ENCODE measurements at regions not wholly inside any gene's neighbourhood (a gene's known extent, or its start where the extent isn't known, plus 50 kb on each side); places are given as distances from the start of the nearest gene placed in this dataset.

DNA sequence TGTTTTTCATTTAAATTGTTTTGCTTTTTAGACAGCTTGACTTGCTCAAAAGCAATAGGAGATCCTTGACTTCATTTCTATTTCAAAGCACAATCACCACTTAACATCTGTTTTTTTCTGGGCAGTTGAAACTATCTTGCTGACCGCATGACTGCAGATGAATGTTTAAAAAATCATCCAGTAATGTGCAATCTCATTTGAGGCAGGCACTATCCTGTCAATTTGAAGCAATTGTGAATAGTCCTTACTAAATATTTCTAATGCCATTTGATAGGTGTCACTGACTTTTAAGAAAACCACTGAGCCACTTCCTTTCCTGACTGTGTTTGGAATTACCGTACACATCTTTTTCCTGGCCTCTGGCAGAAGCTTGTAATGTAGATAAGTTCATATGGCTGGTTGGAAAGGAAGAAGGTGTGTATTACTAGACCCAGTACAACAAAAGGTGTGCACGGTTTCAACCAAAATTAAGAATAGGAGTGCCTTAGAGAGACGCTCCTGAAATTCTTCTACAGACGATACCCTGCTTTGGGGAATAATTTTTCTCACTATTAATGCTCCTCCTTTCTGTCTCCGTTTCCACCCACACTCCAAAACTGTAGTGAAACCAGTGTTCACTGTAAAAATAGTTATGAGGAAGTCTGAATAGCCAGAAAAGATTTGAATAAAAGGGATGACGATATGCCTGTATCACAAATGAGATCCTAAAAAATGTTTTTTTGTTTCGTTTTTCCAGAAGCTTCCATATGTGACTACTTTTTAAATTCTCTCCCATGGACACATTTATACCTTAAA lies 136.7 kb upstream of the MOCS2 start:
- DNase-seq (ENCODE audit: low spot score): no peak
- no peak for TF ChIP-seq CTCF (IDR thresholded peaks at IDR 0.05; ENCODE audit: extremely low read depth, insufficient read depth, missing control alignments)
- in situ Hi-C loops (cut with MboI; ENCODE audit: low pct_unique_long_range_greater_than_20kb, low sequenced_read_pairs, unreplicated experiment): no loop called here

DNA sequence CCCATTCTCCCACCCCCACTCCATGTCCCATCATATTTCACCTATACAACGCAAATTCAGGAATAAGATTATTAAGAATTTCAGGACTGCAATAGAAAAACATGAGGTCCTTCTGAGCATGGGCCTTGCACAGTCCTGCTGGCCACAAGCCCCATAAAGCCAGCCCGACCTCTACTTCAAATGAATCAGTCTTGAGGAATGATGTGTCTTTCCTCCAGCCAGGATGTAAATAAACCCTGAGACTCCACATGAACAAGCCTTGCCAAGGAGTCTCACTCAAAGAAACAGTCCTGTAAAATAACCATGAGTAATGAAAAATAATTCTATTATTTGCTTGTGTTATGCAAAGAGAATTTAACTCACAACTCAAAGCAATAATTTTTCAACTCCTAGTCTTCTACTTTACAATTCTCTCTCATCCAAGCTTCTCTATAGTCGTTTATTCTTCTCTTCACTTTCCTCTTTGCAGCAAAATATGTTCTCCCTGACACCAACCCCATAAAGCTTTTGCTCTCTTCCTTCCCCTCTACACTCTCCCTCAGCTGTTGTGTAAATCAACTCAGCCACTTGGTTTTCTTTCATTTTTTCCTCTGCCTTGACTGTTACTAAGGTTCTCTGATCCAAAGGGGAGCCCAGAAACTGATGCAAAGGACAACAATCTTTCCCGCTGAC lies 140.1 kb upstream of the MOCS2 start:
- no peak for DNase-seq (ENCODE audit: low spot score)
- no peak for TF ChIP-seq CTCF (IDR thresholded peaks at IDR 0.05; ENCODE audit: extremely low read depth, insufficient read depth, missing control alignments)
- in situ Hi-C loops (cut with MboI; ENCODE audit: low pct_unique_long_range_greater_than_20kb, low sequenced_read_pairs, unreplicated experiment): no loop called here

DNA sequence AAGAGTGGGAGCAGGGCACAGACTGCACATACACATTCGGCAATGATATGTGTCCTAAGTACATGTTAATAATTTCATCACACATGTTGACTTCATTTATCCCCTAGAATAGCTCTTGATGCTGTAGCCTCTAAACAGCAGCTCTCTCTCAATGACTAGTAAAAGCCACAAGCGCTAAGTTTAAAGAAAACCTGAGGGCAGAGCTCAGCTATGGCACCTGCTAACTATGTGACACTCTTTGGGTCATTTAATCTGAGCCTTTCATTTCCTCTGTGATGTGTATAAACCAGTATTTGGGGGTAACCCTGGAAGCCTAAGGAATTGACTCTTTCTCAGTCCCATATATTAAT lies 140.6 kb upstream of the MOCS2 start:
- DNase-seq (ENCODE audit: low spot score): no peak
- in situ Hi-C loops (cut with MboI; ENCODE audit: low pct_unique_long_range_greater_than_20kb, low sequenced_read_pairs, unreplicated experiment): no loop called here
- no peak for TF ChIP-seq CTCF (IDR thresholded peaks at IDR 0.05; ENCODE audit: extremely low read depth, insufficient read depth, missing control alignments)

GRCh38 chr5:53253421-53253871 lies 143.9 kb upstream of the MOCS2 start:
- TF ChIP-seq CTCF (IDR thresholded peaks at IDR 0.05; ENCODE audit: extremely low read depth, insufficient read depth, missing control alignments): no peak
- DNase-seq (ENCODE audit: low spot score): no peak
- in situ Hi-C loops (cut with MboI; ENCODE audit: low pct_unique_long_range_greater_than_20kb, low sequenced_read_pairs, unreplicated experiment): no loop called here

- no peak for DNase-seq (ENCODE audit: low spot score)
- in situ Hi-C loops (cut with MboI; ENCODE audit: low pct_unique_long_range_greater_than_20kb, low sequenced_read_pairs, unreplicated experiment): no loop called here
- no peak for TF ChIP-seq CTCF (IDR thresholded peaks at IDR 0.05; ENCODE audit: extremely low read depth, insufficient read depth, missing control alignments)
Observed at GRCh38 chr5:53256746-53257145, 147.2 kb upstream of the MOCS2 start.

DNA sequence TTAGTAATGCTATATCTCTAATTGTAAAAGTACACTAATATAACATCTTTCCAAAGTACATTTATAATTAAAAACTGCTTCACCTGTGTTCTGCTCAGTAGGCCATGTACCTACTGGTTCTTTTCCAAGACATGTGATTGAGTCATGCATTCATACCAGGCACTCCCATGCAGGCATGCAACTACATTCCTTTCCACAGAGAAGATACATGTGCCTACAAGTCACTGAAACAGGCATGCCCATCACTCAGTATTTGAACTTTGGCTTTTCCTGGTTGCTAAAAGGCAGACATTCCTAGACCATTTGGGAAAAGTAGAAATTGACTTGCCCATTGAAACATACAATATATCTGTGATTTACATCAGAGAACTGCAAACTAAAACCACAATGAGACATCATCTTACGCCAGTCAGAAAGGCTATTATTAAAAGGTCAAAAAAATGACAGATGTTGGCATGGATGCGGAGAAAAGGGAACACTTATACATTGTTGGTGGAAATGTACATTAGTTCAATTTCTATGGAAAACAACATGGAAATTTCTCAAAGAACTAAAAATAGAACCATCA lies 148.3 kb upstream of the MOCS2 start:
- DNase-seq (ENCODE audit: low spot score): no peak
- in situ Hi-C loops (cut with MboI; ENCODE audit: low pct_unique_long_range_greater_than_20kb, low sequenced_read_pairs, unreplicated experiment): no loop called here
- TF ChIP-seq CTCF (IDR thresholded peaks at IDR 0.05; ENCODE audit: extremely low read depth, insufficient read depth, missing control alignments): no peak
